C4-2B (cell line): ENCODE measurements at regions not wholly inside any gene's neighbourhood (a gene's known extent, or its start where the extent isn't known, plus 50 kb on each side); places are given as distances from the start of the nearest gene placed in this dataset.

Experiments used
- H3K27ac ChIP-seq: fragments of 450-650 bp; 2 replicates; pipeline ENCODE4 v1.5.1; 2017
- CTCF ChIP-seq: fragments of 450-650 bp; conservative IDR thresholded peaks from 2 replicates; pipeline ENCODE4 v1.5.1; 2017; ENCODE audit warnings: mild to moderate bottlenecking
- ZFX ChIP-seq: fragments of 450-650 bp; IDR thresholded peaks from 2 replicates; pipeline ENCODE4 v1.6.1; 2017

- no peak overlapping the region for H3K27ac ChIP-seq
- TF ChIP-seq ZFX, result no peak
- no peak for TF ChIP-seq CTCF
Observed at GRCh38 chr2:137836671-137837070, 127.6 kb upstream of the HNMT start.

- no peak overlapping the region for H3K27ac ChIP-seq
- TF ChIP-seq CTCF (no peak), ZFX (no peak)
Observed at GRCh38 chr2:137837830-137838229, 126.4 kb upstream of the HNMT start.

- TF ChIP-seq CTCF, result peak; percentile 66
- no peak for TF ChIP-seq ZFX
- no peak overlapping the region for H3K27ac ChIP-seq
Observed at GRCh38 chr2:137838255-137839092, 125.8 kb upstream of the HNMT start.

- TF ChIP-seq CTCF, result no peak
- no peak for TF ChIP-seq ZFX
- no peak overlapping the region for H3K27ac ChIP-seq
Observed at GRCh38 chr2:137842430-137842829, 121.8 kb upstream of the HNMT start.

- no peak for TF ChIP-seq CTCF
- no peak for TF ChIP-seq ZFX
- no peak overlapping the region for H3K27ac ChIP-seq
Observed at GRCh38 chr2:137842952-137843351, 121.3 kb upstream of the HNMT start.

GRCh38 chr2:137845422-137845821 is 118.9 kb upstream of the HNMT start:
- no peak for TF ChIP-seq CTCF
- no peak for TF ChIP-seq ZFX
- H3K27ac ChIP-seq, result no peak overlapping the region

- TF ChIP-seq ZFX, result no peak
- no peak for TF ChIP-seq CTCF
- no peak overlapping the region for H3K27ac ChIP-seq
Observed at GRCh38 chr2:137846993-137847392, 117.3 kb upstream of the HNMT start.
